Ectodermal cell (in vitro differentiated cells): ENCODE measurements at regions not wholly inside any gene's neighbourhood (a gene's known extent, or its start where the extent isn't known, plus 50 kb on each side); places are given as distances from the start of the nearest gene placed in this dataset.

Experiments used
- H3K27ac ChIP-seq: 2 replicates; pipeline ENCODE4 v1.7.0; 2013; ENCODE audit warnings: mild to moderate bottlenecking, low read depth, low read length; ENCODE audit not compliant: insufficient read depth, poor library complexity, severe bottlenecking
- H3K27me3 ChIP-seq: 2 replicates; pipeline ENCODE4 v1.7.0; 2013; ENCODE audit warnings: mild to moderate bottlenecking, low read length; ENCODE audit not compliant: insufficient read depth, control insufficient read depth, poor library complexity, severe bottlenecking
- H3K36me3 ChIP-seq: one replicate; pipeline ENCODE4 v1.7.0; 2013; ENCODE audit warnings: low read length; ENCODE audit not compliant: control insufficient read depth, insufficient read depth
- H3K4me1 ChIP-seq: one replicate; pipeline ENCODE4 v1.7.0; 2013; ENCODE audit warnings: low read length; ENCODE audit not compliant: control insufficient read depth, insufficient read depth
- H3K4me3 ChIP-seq: 2 replicates; pipeline ENCODE4 v1.7.0; 2013; ENCODE audit warnings: low read depth, low read length, control low read depth; ENCODE audit not compliant: insufficient read depth
- H3K9me3 ChIP-seq: 2 replicates; pipeline ENCODE4 v1.7.0; 2013; ENCODE audit warnings: mild to moderate bottlenecking, low read length, moderate library complexity; ENCODE audit not compliant: control insufficient read depth
- WGBS, 2 experiments: methylation state at CpG; one replicate each; pipeline ENCODE4 v1.1.7; 2013; ENCODE audit warnings: missing lambda C conversion rate in 2 of 2; 5-methylcytosine and 5-hydroxymethylcytosine counted together

GRCh38 chr18:46299465-46300008 is 195.4 kb downstream of the HAUS1 start:
- WGBS, 2 experiments, result 96 to 99% methylated on average over 6 of the region's 7 CpGs
- Histone ChIP-seq H3K27ac (no peak overlapping the region), H3K36me3 (no peaks in the 10 kb centered on the region), H3K9me3 (no peaks in the 10 kb centered on the region), H3K27me3 (no peaks in the 10 kb centered on the region), H3K4me1 (peaks cover 12% of the 10 kb centered on the region), H3K4me3 (no peak overlapping the region)

GRCh38 chr18:46301081-46301480 is 196.9 kb downstream of the HAUS1 start:
- Histone ChIP-seq H3K4me3 (no peak overlapping the region), H3K36me3 (no peaks in the 10 kb centered on the region), H3K4me1 (peaks cover 12% of the 10 kb centered on the region), H3K27me3 (no peaks in the 10 kb centered on the region), H3K27ac (no peak overlapping the region), H3K9me3 (no peaks in the 10 kb centered on the region)
- 78 to 84% methylated on average over 6 of the region's 6 CpGs for WGBS, 2 experiments

- Histone ChIP-seq H3K27ac (no peak overlapping the region), H3K9me3 (no peaks in the 10 kb centered on the region), H3K4me3 (no peak overlapping the region), H3K4me1 (peaks cover 12% of the 10 kb centered on the region), H3K27me3 (no peaks in the 10 kb centered on the region), H3K36me3 (no peaks in the 10 kb centered on the region)
- 80 to 82% methylated on average over 9 of the region's 9 CpGs for WGBS, 2 experiments
Measured at GRCh38 chr18:46301571-46301970, 197.4 kb downstream of the HAUS1 start.

GRCh38 chr18:46302528-46303485 is 198.6 kb downstream of the HAUS1 start:
- Histone ChIP-seq H3K4me3 (no peak overlapping the region), H3K27ac (no peak overlapping the region), H3K9me3 (no peaks in the 10 kb centered on the region), H3K4me1 (peaks cover 12% of the 10 kb centered on the region), H3K27me3 (no peaks in the 10 kb centered on the region), H3K36me3 (no peaks in the 10 kb centered on the region)
- WGBS, 2 experiments, result 65 to 69% methylated on average over 19 of the region's 19 CpGs

GRCh38 chr18:46310258-46310657 is 206.1 kb downstream of the HAUS1 start:
- Histone ChIP-seq H3K4me1 (peaks cover 4% of the 10 kb centered on the region), H3K36me3 (no peaks in the 10 kb centered on the region)
- 94 to 95% methylated on average over 4 of the region's 4 CpGs for WGBS, 2 experiments

GRCh38 chr18:46310675-46311345 is 206.6 kb downstream of the HAUS1 start:
- no peaks in the 10 kb centered on the region for H3K27me3 ChIP-seq

More at GRCh38 chr18:46310258-46310657, 206.1 kb downstream of the HAUS1 start:
- Histone ChIP-seq H3K4me3 (no peak overlapping the region), H3K27ac (no peak overlapping the region), H3K27me3 (no peaks in the 10 kb centered on the region), H3K9me3 (no peaks in the 10 kb centered on the region)

GRCh38 chr18:46311491-46311890 is 207.3 kb downstream of the HAUS1 start:
- peaks cover 4% of the 10 kb centered on the region for H3K4me1 ChIP-seq
- 86 to 87% methylated on average over 4 of the region's 4 CpGs for WGBS, 2 experiments
- H3K27me3 ChIP-seq, result no peaks in the 10 kb centered on the region
- H3K27ac ChIP-seq, result no peak overlapping the region
- H3K36me3 ChIP-seq, result no peaks in the 10 kb centered on the region
- no peaks in the 10 kb centered on the region for H3K9me3 ChIP-seq
- H3K4me3 ChIP-seq, result no peak overlapping the region

More at GRCh38 chr18:46310675-46311345, 206.6 kb downstream of the HAUS1 start:
- Histone ChIP-seq H3K4me3 (no peak overlapping the region), H3K9me3 (no peaks in the 10 kb centered on the region), H3K4me1 (peaks cover 4% of the 10 kb centered on the region), H3K36me3 (no peaks in the 10 kb centered on the region), H3K27ac (no peak overlapping the region)
- WGBS, 2 experiments, result 85 to 87% methylated on average over 9 of the region's 9 CpGs

- no peaks in the 10 kb centered on the region for H3K9me3 ChIP-seq
- H3K4me1 ChIP-seq, result peaks cover 4% of the 10 kb centered on the region
- WGBS, 2 experiments, result 72 to 74% methylated on average over 6 of the region's 6 CpGs
- no peaks in the 10 kb centered on the region for H3K36me3 ChIP-seq
- no peak overlapping the region for H3K4me3 ChIP-seq
- no peaks in the 10 kb centered on the region for H3K27me3 ChIP-seq
- no peak overlapping the region for H3K27ac ChIP-seq
Measured at GRCh38 chr18:46312221-46312620, 208.0 kb downstream of the HAUS1 start.

GRCh38 chr18:46313521-46313920 is 209.3 kb downstream of the HAUS1 start:
- Histone ChIP-seq H3K9me3 (no peaks in the 10 kb centered on the region), H3K36me3 (no peaks in the 10 kb centered on the region), H3K4me3 (no peak overlapping the region), H3K27ac (no peak overlapping the region), H3K4me1 (peaks cover 4% of the 10 kb centered on the region), H3K27me3 (no peaks in the 10 kb centered on the region)
- WGBS, 2 experiments, result 94 to 95% methylated on average over 6 of the region's 6 CpGs

GRCh38 chr18:46314011-46314410 is 209.8 kb downstream of the HAUS1 start:
- Histone ChIP-seq H3K9me3 (no peaks in the 10 kb centered on the region), H3K4me3 (no peak overlapping the region), H3K4me1 (peaks cover 4% of the 10 kb centered on the region), H3K36me3 (no peaks in the 10 kb centered on the region), H3K27me3 (no peaks in the 10 kb centered on the region), H3K27ac (no peak overlapping the region)
- WGBS, 2 experiments, result 92 to 94% methylated on average over 7 of the region's 7 CpGs
